HepG2 (cell line): ENCODE measurements at regions not wholly inside any gene's neighbourhood (a gene's known extent, or its start where the extent isn't known, plus 50 kb on each side); places are given as distances from the start of the nearest gene placed in this dataset.
A peak's percentile ranks its signal among the peaks of the same experiment; 100 is the strongest.

Experiments
- ATAC-seq: fragments of 200-7000 bp; cut with Tn5 transposase; 3 replicates; pipeline ENCODE4 v1.9.1; 2020; ENCODE audit warnings: mild to moderate bottlenecking, moderate library complexity
- BruUV-seq: library from RNA; stranded (reverse); fragments of 400-500 nt; replicated peaks from 2 replicates; lab custom pipeline; 2021; lab: Mats Ljungman, UMichigan
- CTCF ChIA-PET: fragments of 300-600 bp; formaldehyde crosslinking; extraction: SDS; loops from one replicate; lab custom pipeline; 2021; ENCODE audit warnings: low total read pairs, inconsistent platforms, low intra/inter-chr PET ratio; lab: Yijun Ruan, JAX
- POLR2A ChIA-PET: fragments of 350-600 bp; sonication (Branson Sonifier 250); formaldehyde crosslinking; loops from one replicate; lab custom pipeline; 2020; ENCODE audit warnings: antibody characterized with exemption, inconsistent platforms; lab: Yijun Ruan, JAX
- DNase-seq: peaks from one replicate; pipeline ENCODE4 v3.0.0-alpha.2; 2015; ENCODE audit warnings: low spot score
- FAIRE-seq: peaks from 3 replicates; lab custom pipeline; 2011; peaks lifted over from hg19 to GRCh38; lab: Jason Lieb, UNC
- H2AFZ ChIP-seq: one replicate; pipeline ENCODE4 v1.6.1; 2011; ENCODE audit warnings: low read length, inconsistent platforms
- H3K27ac ChIP-seq: fragments of 300-600 bp; 3 replicates; pipeline ENCODE4 v1.8.0; 2011; ENCODE audit warnings: mixed run types, mild to moderate bottlenecking, mixed read lengths, low read length, inconsistent platforms; ENCODE audit not compliant: insufficient read depth; ENCODE audit errors: extremely low read length
- H3K27me3 ChIP-seq, 2 experiments: fragments of 200-600 bp in 1 of 2; 2 replicates in 1 of 2; 3 replicates in 1 of 2; pipeline versions ENCODE4 v1.6.0 to v1.8.0; 2011; ENCODE audit warnings: low read length in 2 of 2, mild to moderate bottlenecking in 2 of 2, moderate library complexity in 2 of 2, inconsistent platforms in 1 of 2; ENCODE audit not compliant: insufficient read depth in 2 of 2, control insufficient read depth in 1 of 2
- H3K36me3 ChIP-seq, 2 experiments: fragments of 200-600 bp in 1 of 2; replicated peaks in 1 of 2; 2 replicates in 1 of 2; 3 replicates in 1 of 2; pipeline versions ENCODE4 v1.5.1 to v1.8.0; 2011; ENCODE audit warnings: low read length in 2 of 2, inconsistent platforms in 1 of 2; ENCODE audit not compliant: insufficient read depth in 2 of 2, control insufficient read depth in 1 of 2
- H3K4me1 ChIP-seq: 2 replicates; pipeline ENCODE4 v1.5.1; 2012; ENCODE audit warnings: low read length, inconsistent platforms; ENCODE audit not compliant: insufficient read depth
- H3K4me2 ChIP-seq: 2 replicates; pipeline ENCODE4 v1.6.0; 2011; ENCODE audit warnings: low read depth, low read length, inconsistent platforms
- H3K4me3 ChIP-seq, 3 experiments: fragments of 200-600 bp in 1 of 3; sonication (generic), shearing (Covaris generic) in 1 of 3; replicated peaks in 1 of 3; 2 replicates each; pipeline ENCODE4 v1.5.1; 2011 to 2016; ENCODE audit warnings: low read length in 3 of 3, inconsistent platforms in 2 of 3, low read depth in 2 of 3, mild to moderate bottlenecking in 2 of 3, control low read depth in 1 of 3, mixed read lengths in 1 of 3; ENCODE audit not compliant: insufficient read depth in 1 of 3
- H3K79me2 ChIP-seq: one replicate; pipeline ENCODE4 v1.6.1; 2011; ENCODE audit warnings: low read length, inconsistent platforms; ENCODE audit not compliant: insufficient read depth
- H3K9ac ChIP-seq: 2 replicates; pipeline ENCODE4 v1.6.0; 2011; ENCODE audit warnings: mild to moderate bottlenecking, low read depth, low read length, inconsistent platforms; ENCODE audit not compliant: insufficient read depth
- H3K9me3 ChIP-seq: 2 replicates; pipeline ENCODE4 v1.5.1; 2012; ENCODE audit warnings: mild to moderate bottlenecking, low read length
- H4K20me1 ChIP-seq: 2 replicates; pipeline ENCODE4 v1.6.0; 2011; ENCODE audit warnings: inconsistent platforms, mild to moderate bottlenecking, low read length, moderate library complexity; ENCODE audit not compliant: insufficient read depth
- CREB1 ChIP-seq, 2 experiments: fragments of 450-650 bp in 1 of 2; IDR thresholded peaks; 2 replicates each; pipeline ENCODE4 v1.6.1; 2016 to 2017; ENCODE audit warnings: control low read depth in 1 of 2, mild to moderate bottlenecking in 1 of 2, missing compliant biosample characterization in 1 of 2, missing genetic modification characterization in 1 of 2
- GABPA ChIP-seq, 2 experiments: IDR thresholded peaks; 2 replicates each; pipeline ENCODE4 v1.6.1; 2011 to 2016; ENCODE audit warnings: low read depth in 2 of 2, low read length in 1 of 2, missing biosample characterization in 1 of 2, missing genetic modification characterization in 1 of 2
- RBAK ChIP-seq: sonication (generic); formaldehyde crosslinking; IDR thresholded peaks from 2 replicates; pipeline ENCODE4 v1.5.1; 2020; ENCODE audit warnings: mild to moderate bottlenecking, missing genetic modification reagents
- SRSF9 ChIP-seq: fragments of 200-400 bp; formaldehyde crosslinking; IDR thresholded peaks from 2 replicates; pipeline ENCODE4 v1.6.1; 2018; ENCODE audit warnings: borderline replicate concordance, mild to moderate bottlenecking, low read depth, low read length; ENCODE audit not compliant: insufficient read depth, poor library complexity, severe bottlenecking
- TSC22D2 ChIP-seq: sonication (generic); formaldehyde crosslinking; IDR thresholded peaks from 2 replicates; pipeline ENCODE4 v1.5.1; 2020; ENCODE audit warnings: missing genetic modification reagents, mild to moderate bottlenecking, borderline replicate concordance
- ZNF550 ChIP-seq: sonication (generic); formaldehyde crosslinking; IDR thresholded peaks from 2 replicates; pipeline ENCODE4 v1.4.0; 2020; ENCODE audit warnings: mild to moderate bottlenecking, missing genetic modification reagents, borderline replicate concordance
- WGBS: methylation state at CpG from one replicate; pipeline ENCODE4 v1.1.6; 2017; ENCODE audit warnings: low lambda C conversion rate; 5-methylcytosine and 5-hydroxymethylcytosine counted together
- in situ Hi-C: cut with HindIII; loops from 2 replicates; pipeline ENCODE4 v1.10.0; 2017; ENCODE audit warnings: low pct_unique_long_range_greater_than_20kb; ENCODE audit not compliant: extremely low pct_ligation_motif_present
- intact Hi-C: fragments of 100-400 bp; cut with micrococcal nuclease; formaldehyde crosslinking; loops from one replicate; pipeline ENCODE4 v1.10.0; 2022; ENCODE audit not compliant: unreplicated experiment
- TF ChIP-seq, protein P1 (sequence below): sonication (generic); formaldehyde crosslinking; IDR thresholded peaks from 2 replicates; pipeline ENCODE4 v1.9.0; 2022; ENCODE audit warnings: missing genetic modification reagents, mild to moderate bottlenecking, borderline replicate concordance
- TF ChIP-seq, protein P2 (sequence below), 2 experiments: fragments of 450-650 bp in 1 of 2; sonication (generic) in 1 of 2; formaldehyde crosslinking; IDR thresholded peaks; 2 replicates each; pipeline versions ENCODE4 v1.5.0 to v1.8.0; 2020 to 2022; ENCODE audit warnings: mild to moderate bottlenecking in 1 of 2, missing genetic modification reagents in 1 of 2
- TF ChIP-seq, protein P3 (sequence below), 2 experiments: sonication (generic) in 1 of 2; formaldehyde crosslinking in 1 of 2; IDR thresholded peaks; 2 replicates each; pipeline versions ENCODE4 v1.4.0 to v1.6.1; 2018 to 2020; ENCODE audit warnings: missing genetic modification reagents in 2 of 2, borderline replicate concordance in 1 of 2, low read depth in 1 of 2, mild to moderate bottlenecking in 1 of 2, missing biosample characterization in 1 of 2

DNA sequence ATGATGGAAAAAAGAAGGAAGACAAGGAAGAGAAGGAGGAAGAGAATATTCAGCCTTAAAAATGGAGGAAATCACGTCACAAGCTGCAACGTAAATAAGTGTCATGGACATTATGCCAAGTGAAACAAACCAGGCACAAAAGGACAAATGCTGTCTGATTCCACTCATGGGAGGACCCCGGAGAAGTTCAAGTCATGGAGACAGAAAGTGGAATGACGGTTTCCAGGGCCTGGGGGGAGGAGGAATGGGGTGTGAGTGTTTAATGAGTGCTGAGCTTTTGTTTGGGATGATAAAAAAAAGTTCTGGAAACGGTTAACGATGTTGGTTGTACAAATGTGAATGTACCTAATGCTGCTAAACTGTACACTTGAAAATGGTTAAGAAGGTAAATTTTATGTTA is 439.5 kb downstream of the GADD45G start:
- H3K4me1 ChIP-seq: no peaks in the 10 kb centered on the region
- no TSS peak for BruUV-seq
- no peaks in the 10 kb centered on the region for H3K9me3 ChIP-seq
- TF ChIP-seq, protein P1, sequence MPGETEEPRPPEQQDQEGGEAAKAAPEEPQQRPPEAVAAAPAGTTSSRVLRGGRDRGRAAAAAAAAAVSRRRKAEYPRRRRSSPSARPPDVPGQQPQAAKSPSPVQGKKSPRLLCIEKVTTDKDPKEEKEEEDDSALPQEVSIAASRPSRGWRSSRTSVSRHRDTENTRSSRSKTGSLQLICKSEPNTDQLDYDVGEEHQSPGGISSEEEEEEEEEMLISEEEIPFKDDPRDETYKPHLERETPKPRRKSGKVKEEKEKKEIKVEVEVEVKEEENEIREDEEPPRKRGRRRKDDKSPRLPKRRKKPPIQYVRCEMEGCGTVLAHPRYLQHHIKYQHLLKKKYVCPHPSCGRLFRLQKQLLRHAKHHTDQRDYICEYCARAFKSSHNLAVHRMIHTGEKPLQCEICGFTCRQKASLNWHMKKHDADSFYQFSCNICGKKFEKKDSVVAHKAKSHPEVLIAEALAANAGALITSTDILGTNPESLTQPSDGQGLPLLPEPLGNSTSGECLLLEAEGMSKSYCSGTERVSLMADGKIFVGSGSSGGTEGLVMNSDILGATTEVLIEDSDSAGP (CRISPR knock-in tag): no peak
- TF ChIP-seq RBAK: no peak
- peak; percentile 49 for TF ChIP-seq CREB1 (IDR thresholded peaks at IDR 0.05)
- no peak for TF ChIP-seq CREB1 (CRISPR knock-in tag; IDR thresholded peaks at IDR 0.05)
- TF ChIP-seq SRSF9: no peak
- TF ChIP-seq ZNF550 (CRISPR knock-in tag): no peak
- TF ChIP-seq TSC22D2: no peak
- TF ChIP-seq, protein P2, sequence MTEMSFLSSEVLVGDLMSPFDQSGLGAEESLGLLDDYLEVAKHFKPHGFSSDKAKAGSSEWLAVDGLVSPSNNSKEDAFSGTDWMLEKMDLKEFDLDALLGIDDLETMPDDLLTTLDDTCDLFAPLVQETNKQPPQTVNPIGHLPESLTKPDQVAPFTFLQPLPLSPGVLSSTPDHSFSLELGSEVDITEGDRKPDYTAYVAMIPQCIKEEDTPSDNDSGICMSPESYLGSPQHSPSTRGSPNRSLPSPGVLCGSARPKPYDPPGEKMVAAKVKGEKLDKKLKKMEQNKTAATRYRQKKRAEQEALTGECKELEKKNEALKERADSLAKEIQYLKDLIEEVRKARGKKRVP (CRISPR knock-in tag; IDR thresholded peaks at IDR 0.05): no peak
- TF ChIP-seq GABPA (IDR thresholded peaks at IDR 0.05; ENCODE audit: low read depth, low read length): no peak
- no peak for TF ChIP-seq GABPA (CRISPR knock-in tag; IDR thresholded peaks at IDR 0.05; ENCODE audit: low read depth)
- TF ChIP-seq, protein P3, sequence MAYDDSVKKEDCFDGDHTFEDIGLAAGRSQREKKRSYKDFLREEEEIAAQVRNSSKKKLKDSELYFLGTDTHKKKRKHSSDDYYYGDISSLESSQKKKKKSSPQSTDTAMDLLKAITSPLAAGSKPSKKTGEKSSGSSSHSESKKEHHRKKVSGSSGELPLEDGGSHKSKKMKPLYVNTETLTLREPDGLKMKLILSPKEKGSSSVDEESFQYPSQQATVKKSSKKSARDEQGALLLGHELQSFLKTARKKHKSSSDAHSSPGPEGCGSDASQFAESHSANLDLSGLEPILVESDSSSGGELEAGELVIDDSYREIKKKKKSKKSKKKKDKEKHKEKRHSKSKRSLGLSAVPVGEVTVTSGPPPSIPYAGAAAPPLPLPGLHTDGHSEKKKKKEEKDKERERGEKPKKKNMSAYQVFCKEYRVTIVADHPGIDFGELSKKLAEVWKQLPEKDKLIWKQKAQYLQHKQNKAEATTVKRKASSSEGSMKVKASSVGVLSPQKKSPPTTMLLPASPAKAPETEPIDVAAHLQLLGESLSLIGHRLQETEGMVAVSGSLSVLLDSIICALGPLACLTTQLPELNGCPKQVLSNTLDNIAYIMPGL (CRISPR knock-in tag; IDR thresholded peaks at IDR 0.05; ENCODE audit: borderline replicate concordance in 1 of 2, low read depth in 1 of 2): no peak
- ATAC-seq (no peak), FAIRE-seq (no peak), DNase-seq (no peak)
- no peaks in the 10 kb centered on the region for H4K20me1 ChIP-seq
- no peak overlapping the region for H3K27ac ChIP-seq
- no peaks in the 10 kb centered on the region; a peak in 1 of 5 replicates for H3K27me3 ChIP-seq
- H3K9ac ChIP-seq: no peak overlapping the region
- no peak overlapping the region for H3K4me2 ChIP-seq
- 21% methylated on average over 6 of the region's 6 CpGs for WGBS
- ChIA-PET POLR2A (no interaction called here), CTCF (no interaction called here)
- in situ Hi-C loops: no loop called here
- H2AFZ ChIP-seq: no peak overlapping the region
- H3K4me3 ChIP-seq: no peak overlapping the region
- intact Hi-C loops: no loop called here
- H3K79me2 ChIP-seq: no peaks in the 10 kb centered on the region
- H3K36me3 ChIP-seq: no peaks in the 10 kb centered on the region
